ENCODE measurements at regions not wholly inside any gene's neighbourhood (a gene's known extent, or its start where the extent isn't known, plus 50 kb on each side); places are given as distances from the start of the nearest gene placed in this dataset.

DNA sequence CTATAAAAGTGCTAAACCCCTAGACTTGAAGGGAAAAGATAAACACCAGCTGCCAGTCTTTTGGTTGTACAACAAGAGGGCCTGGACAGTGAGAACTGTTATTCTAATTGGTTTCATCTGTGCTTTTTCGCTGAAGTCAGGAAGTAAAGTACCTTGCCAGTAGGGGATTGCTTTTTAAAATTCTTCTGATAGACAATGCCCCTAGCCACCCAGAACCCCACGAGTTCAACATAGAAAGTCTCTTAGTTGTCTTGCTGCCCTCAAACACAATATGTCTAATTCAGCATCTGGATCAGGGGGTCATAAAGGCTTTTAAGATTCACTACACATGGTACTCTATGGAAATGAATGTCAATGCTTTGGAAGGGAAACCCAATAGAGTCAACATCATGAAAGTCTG, 289.2 kb downstream of the TBX15 start:
- TF ChIP-seq, protein P1, sequence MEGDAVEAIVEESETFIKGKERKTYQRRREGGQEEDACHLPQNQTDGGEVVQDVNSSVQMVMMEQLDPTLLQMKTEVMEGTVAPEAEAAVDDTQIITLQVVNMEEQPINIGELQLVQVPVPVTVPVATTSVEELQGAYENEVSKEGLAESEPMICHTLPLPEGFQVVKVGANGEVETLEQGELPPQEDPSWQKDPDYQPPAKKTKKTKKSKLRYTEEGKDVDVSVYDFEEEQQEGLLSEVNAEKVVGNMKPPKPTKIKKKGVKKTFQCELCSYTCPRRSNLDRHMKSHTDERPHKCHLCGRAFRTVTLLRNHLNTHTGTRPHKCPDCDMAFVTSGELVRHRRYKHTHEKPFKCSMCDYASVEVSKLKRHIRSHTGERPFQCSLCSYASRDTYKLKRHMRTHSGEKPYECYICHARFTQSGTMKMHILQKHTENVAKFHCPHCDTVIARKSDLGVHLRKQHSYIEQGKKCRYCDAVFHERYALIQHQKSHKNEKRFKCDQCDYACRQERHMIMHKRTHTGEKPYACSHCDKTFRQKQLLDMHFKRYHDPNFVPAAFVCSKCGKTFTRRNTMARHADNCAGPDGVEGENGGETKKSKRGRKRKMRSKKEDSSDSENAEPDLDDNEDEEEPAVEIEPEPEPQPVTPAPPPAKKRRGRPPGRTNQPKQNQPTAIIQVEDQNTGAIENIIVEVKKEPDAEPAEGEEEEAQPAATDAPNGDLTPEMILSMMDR (conservative IDR thresholded peaks at IDR 0.05; ENCODE audit: low read depth): no peak
- ChIA-PET POLR2A (ENCODE audit: low non-redundant PET) (no interaction called here), CTCF (no interaction called here)
- no peak overlapping the region for H3K27ac ChIP-seq
- DNase-seq (ENCODE audit: low spot score): no peak

DNA sequence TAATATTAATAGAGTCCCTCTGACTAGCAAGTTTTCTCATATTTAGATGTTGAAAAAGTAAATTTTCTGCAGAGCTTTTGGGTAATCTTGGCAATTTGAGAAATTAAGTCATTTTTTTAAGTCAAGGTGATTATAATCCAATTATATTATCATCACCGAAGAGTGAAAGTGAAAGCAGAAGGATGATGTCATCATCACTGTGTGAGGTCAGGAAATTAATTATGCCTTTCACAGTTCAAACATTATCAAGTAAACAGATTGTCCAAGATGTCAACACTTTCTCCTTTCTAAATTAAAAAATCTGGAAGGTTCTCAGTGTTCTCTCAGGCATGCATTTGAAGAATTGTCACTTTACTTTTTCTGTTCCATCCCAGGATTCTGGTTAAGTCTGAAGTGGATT, 296.0 kb downstream of the TBX15 start:
- POLR2A ChIA-PET (ENCODE audit: low non-redundant PET): no interaction called here
- H3K27ac ChIP-seq: no peak overlapping the region
- CTCF ChIA-PET: no interaction called here
- TF ChIP-seq, protein P1 (conservative IDR thresholded peaks at IDR 0.05; ENCODE audit: low read depth): no peak
- no peak for DNase-seq (ENCODE audit: low spot score)

- POLR2A ChIA-PET (ENCODE audit: low non-redundant PET): no interaction called here
- TF ChIP-seq, protein P1 (conservative IDR thresholded peaks at IDR 0.05; ENCODE audit: low read depth): no peak
- CTCF ChIA-PET: interaction anchor here (0.6 kb wide), 1 partner anchor 185 kb away, joined by 5 read pairs; no protein-coding TSS in a partner anchor
- DNase-seq (ENCODE audit: low spot score): no peak
- H3K27ac ChIP-seq: no peak overlapping the region
Measured at GRCh38 chr1:118688891-118689290, 299.3 kb downstream of the TBX15 start.

DNA sequence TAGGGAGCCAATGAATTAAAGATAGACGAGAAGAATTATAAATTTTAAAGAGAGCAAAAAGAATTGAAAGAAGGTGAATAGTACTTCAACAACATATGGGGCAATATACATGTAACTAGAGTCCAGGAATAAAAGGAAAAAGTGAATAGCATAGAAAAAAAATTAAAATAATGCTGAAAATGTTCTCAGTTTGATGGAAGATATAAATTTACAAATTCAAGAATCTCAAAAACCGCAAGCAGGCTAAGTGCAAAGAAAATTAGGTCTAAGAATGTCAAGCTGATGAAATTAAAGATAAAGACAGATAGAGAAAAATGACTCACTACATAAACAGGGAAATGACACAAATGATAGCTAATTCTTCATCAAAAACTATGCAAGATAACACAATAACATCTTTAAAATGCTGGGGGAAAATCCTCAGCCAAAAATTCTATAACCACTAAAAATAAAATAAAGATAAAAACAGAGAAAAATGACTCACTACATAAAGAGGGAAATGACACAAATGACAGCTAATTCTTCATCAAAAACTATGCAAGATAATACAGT, 326.3 kb downstream of the TBX15 start:
- TF ChIP-seq, protein P1 (conservative IDR thresholded peaks at IDR 0.05; ENCODE audit: low read depth): no peak
- POLR2A ChIA-PET (ENCODE audit: low non-redundant PET): no interaction called here
- CTCF ChIA-PET: no interaction called here
- no peak overlapping the region for H3K27ac ChIP-seq
- no peak for DNase-seq (ENCODE audit: low spot score)

DNA sequence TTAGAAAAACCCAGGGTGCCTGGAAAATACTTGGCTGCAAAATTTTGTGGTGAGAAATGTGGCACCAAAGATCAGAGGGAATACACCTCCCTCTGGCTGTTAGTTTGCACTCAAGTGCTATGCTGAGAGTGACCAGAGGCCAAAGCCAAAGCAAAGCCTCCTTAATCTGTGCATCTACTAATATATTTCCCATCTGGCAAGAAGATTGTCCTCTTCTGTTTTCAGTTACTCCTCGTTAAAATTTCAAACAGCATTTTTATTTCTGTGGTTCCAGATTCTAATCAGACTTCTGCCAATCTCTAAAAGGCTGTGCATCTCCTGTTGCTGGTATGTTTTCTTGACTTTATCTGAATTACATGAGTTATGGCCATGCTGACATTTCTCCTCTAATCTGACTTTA, 327.4 kb downstream of the TBX15 start:
- CTCF ChIA-PET: no interaction called here
- TF ChIP-seq, protein P1 (conservative IDR thresholded peaks at IDR 0.05; ENCODE audit: low read depth): no peak
- no peak for DNase-seq (ENCODE audit: low spot score)
- H3K27ac ChIP-seq: no peak overlapping the region
- POLR2A ChIA-PET (ENCODE audit: low non-redundant PET): no interaction called here

DNA sequence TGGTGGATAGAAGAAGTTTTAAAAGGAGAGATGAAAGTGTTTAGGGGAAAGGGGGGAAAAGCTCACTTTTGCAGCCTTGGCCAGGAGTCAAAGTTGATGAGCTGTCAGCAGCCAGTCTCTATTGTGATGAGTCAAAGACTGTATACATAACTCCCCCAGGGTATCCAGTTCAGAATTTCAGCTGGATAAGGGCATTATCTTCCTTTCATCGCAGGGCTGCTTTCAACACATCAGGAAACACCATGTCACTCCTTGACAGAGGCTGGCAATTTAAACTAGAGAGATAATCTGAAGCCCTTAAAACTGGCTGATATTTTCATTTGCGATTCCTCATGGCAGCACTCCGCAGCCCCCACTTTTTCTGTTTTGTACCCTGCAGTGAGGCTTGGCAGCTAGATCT, 328.5 kb downstream of the TBX15 start:
- TF ChIP-seq, protein P1 (conservative IDR thresholded peaks at IDR 0.05; ENCODE audit: low read depth): no peak
- DNase-seq (ENCODE audit: low spot score): no peak
- no peak overlapping the region for H3K27ac ChIP-seq
- ChIA-PET POLR2A (ENCODE audit: low non-redundant PET) (no interaction called here), CTCF (no interaction called here)
